ENCODE measurements at regions not wholly inside any gene's neighbourhood (a gene's known extent, or its start where the extent isn't known, plus 50 kb on each side); places are given as distances from the start of the nearest gene placed in this dataset.

GRCh38 chr12:66049538-66050282 is 80.8 kb downstream of the LLPH start:
- H4K20me1 ChIP-seq (ENCODE audit: control insufficient read depth, insufficient read depth, insufficient read length), result no peaks in the 10 kb centered on the region
- no peaks in the 10 kb centered on the region for H3K9me3 ChIP-seq (ENCODE audit: control insufficient read depth, low read depth, low read length)
- no peak overlapping the region for H3K27ac Mint-ChIP-seq

More at GRCh38 chr12:66049538-66050282, 80.8 kb downstream of the LLPH start:
- Mint-ChIP-seq H3K4me3 (no peak overlapping the region), H3K9me3 (no peaks in the 10 kb centered on the region), H3K36me3 (ENCODE audit: insufficient read depth in 1 of 3, low read depth in 3 of 3) (no peaks in the 10 kb centered on the region), H3K4me1 (no peaks in the 10 kb centered on the region), H3K27me3 (ENCODE audit: low read depth) (no peaks in the 10 kb centered on the region)
- Histone ChIP-seq H3T11ph (ENCODE audit: low read length) (no peak overlapping the region), H4K91ac (ENCODE audit: insufficient read length, low read depth, low read length) (no peak overlapping the region), H2BK20ac (ENCODE audit: low read depth, low read length, poor library complexity, severe bottlenecking) (no peak overlapping the region), H3K14ac (ENCODE audit: insufficient read depth, low read length) (no peak overlapping the region), H3K23me2 (ENCODE audit: insufficient read length, low read depth, low read length, poor library complexity, severe bottlenecking) (no peaks in the 10 kb centered on the region), H3K27ac (ENCODE audit: insufficient read length, low read depth, low read length) (no peak overlapping the region), H3K4ac (ENCODE audit: low read depth, low read length) (no peak overlapping the region), H2BK5ac (ENCODE audit: insufficient read length, low read length) (no peak overlapping the region), H3K79me1 (ENCODE audit: insufficient read depth, low read depth, low read length, poor library complexity, severe bottlenecking) (no peaks in the 10 kb centered on the region), H4K8ac (replicated peaks; ENCODE audit: insufficient read length, low read depth, low read length) (no peak overlapping the region), H2AK5ac (ENCODE audit: insufficient read length, low read length) (no peak overlapping the region), H3K18ac (ENCODE audit: insufficient read length, low read depth, low read length) (no peak overlapping the region), H3K56ac (ENCODE audit: insufficient read length, low read depth, low read length) (no peak overlapping the region), H2BK15ac (ENCODE audit: low read depth, low read length) (no peak overlapping the region), H2BK120ac (ENCODE audit: low read depth, low read length, poor library complexity, severe bottlenecking) (no peak overlapping the region), H3K4me1 (ENCODE audit: insufficient read depth, low read length) (no peaks in the 10 kb centered on the region), H3K23ac (ENCODE audit: insufficient read length, low read depth, low read length) (no peak overlapping the region), H3K4me2 (ENCODE audit: insufficient read depth, insufficient read length, low read length) (no peak overlapping the region), H3K79me2 (ENCODE audit: insufficient read depth, low read length) (no peaks in the 10 kb centered on the region), H2BK12ac (ENCODE audit: insufficient read length, low read depth, low read length) (no peak overlapping the region), H3K9ac (ENCODE audit: extremely low read depth, insufficient read length, low read length) (no peak overlapping the region), H2AFZ (ENCODE audit: low read length) (no peak overlapping the region), H4K5ac (ENCODE audit: insufficient read length, low read depth, low read length) (no peak overlapping the region), H3K27me3 (ENCODE audit: insufficient read depth, low read length) (no peaks in the 10 kb centered on the region)
- no peak for DNase-seq
- TF ChIP-seq CTCF (conservative IDR thresholded peaks at IDR 0.05), result no peak

Data from H9 (cell line).